HEK293 (cell line): ENCODE measurements at regions not wholly inside any gene's neighbourhood (a gene's known extent, or its start where the extent isn't known, plus 50 kb on each side); places are given as distances from the start of the nearest gene placed in this dataset.
"Not testable (repeated sequence)": the region's sequence is repeated elsewhere in the genome, so short reads cannot be mapped to it uniquely, and the experiment has no call there.

Experiments used
- CTCF ChIA-PET: fragments of 350-600 bp; formaldehyde crosslinking; extraction: SDS; loops from one replicate; lab custom pipeline; 2021; ENCODE audit warnings: antibody characterized with exemption; lab: Yijun Ruan, JAX
- POLR2A ChIA-PET: fragments of 300-600 bp; formaldehyde crosslinking; extraction: SDS; loops from one replicate; lab custom pipeline; 2020; ENCODE audit warnings: antibody characterized with exemption, inconsistent platforms; lab: Yijun Ruan, JAX
- H3K27ac ChIP-seq: fragments of 200-500 bp; sonication (Bioruptor generic); 2 replicates; pipeline ENCODE4 v1.5.1; 2014; ENCODE audit warnings: low read depth, low read length, control low read depth, inconsistent platforms; ENCODE audit errors: extremely low read depth
- H3K36me3 ChIP-seq, 2 experiments: fragments of 200-500 bp in 1 of 2; sonication (Bioruptor generic) in 1 of 2; 1 replicate in 1 of 2; 2 replicates in 1 of 2; pipeline ENCODE4 v1.5.1; 2014 to 2017; ENCODE audit warnings: inconsistent platforms in 2 of 2, low read length in 2 of 2; ENCODE audit not compliant: control insufficient read depth in 2 of 2, insufficient read depth in 1 of 2
- H3K4me1 ChIP-seq: fragments of 200-500 bp; sonication (Bioruptor generic); 2 replicates; pipeline ENCODE4 v1.5.1; 2014; ENCODE audit warnings: mild to moderate bottlenecking, low read length, inconsistent platforms; ENCODE audit not compliant: control insufficient read depth, insufficient read depth
- H3K4me3 ChIP-seq: 2 replicates; pipeline ENCODE4 v1.5.1; 2011; ENCODE audit warnings: low read depth, mild to moderate bottlenecking, control low read depth, low read length, moderate library complexity
- H3K9me3 ChIP-seq: fragments of 200-500 bp; sonication (Bioruptor generic); 2 replicates; pipeline ENCODE4 v1.5.1; 2014; ENCODE audit warnings: low read depth, low read length, inconsistent platforms; ENCODE audit not compliant: control insufficient read depth, insufficient read depth
- GLI4 ChIP-seq: fragments of 450-650 bp; formaldehyde crosslinking; IDR thresholded peaks from 2 replicates; pipeline ENCODE4 v1.5.1; 2016; ENCODE audit warnings: missing biosample characterization, missing genetic modification characterization
- KLF10 ChIP-seq: fragments of 450-650 bp; IDR thresholded peaks from 2 replicates; pipeline ENCODE4 v1.5.1; 2018; ENCODE audit warnings: missing biosample characterization, mild to moderate bottlenecking, missing genetic modification characterization
- WT1 ChIP-seq: fragments of 450-650 bp; formaldehyde crosslinking; IDR thresholded peaks from 2 replicates; pipeline ENCODE4 v1.5.1; 2016; ENCODE audit warnings: missing biosample characterization, missing genetic modification characterization
- ZBTB20 ChIP-seq: fragments of 450-650 bp; formaldehyde crosslinking; IDR thresholded peaks from 2 replicates; pipeline ENCODE4 v1.5.1; 2016; ENCODE audit warnings: missing biosample characterization, missing genetic modification characterization
- ZBTB48 ChIP-seq: fragments of 450-650 bp; formaldehyde crosslinking; IDR thresholded peaks from 2 replicates; pipeline ENCODE4 v1.5.1; 2016; ENCODE audit warnings: missing biosample characterization, missing genetic modification characterization
- ZNF133 ChIP-seq: fragments of 450-650 bp; formaldehyde crosslinking; IDR thresholded peaks from 2 replicates; pipeline ENCODE4 v1.5.1; 2016; ENCODE audit warnings: missing biosample characterization, missing genetic modification characterization
- ZNF37A ChIP-seq: fragments of 450-650 bp; IDR thresholded peaks from 2 replicates; pipeline ENCODE4 v1.5.1; 2018; ENCODE audit warnings: missing biosample characterization, missing genetic modification characterization
- ZNF391 ChIP-seq: fragments of 450-650 bp; formaldehyde crosslinking; IDR thresholded peaks from 2 replicates; pipeline ENCODE4 v1.5.1; 2016; ENCODE audit warnings: low read depth, missing biosample characterization, missing genetic modification characterization, borderline replicate concordance
- ZNF394 ChIP-seq: fragments of 450-650 bp; formaldehyde crosslinking; IDR thresholded peaks from 2 replicates; pipeline ENCODE4 v1.5.1; 2016; ENCODE audit warnings: missing biosample characterization, missing genetic modification characterization, mild to moderate bottlenecking, moderate library complexity, borderline replicate concordance
- ZNF514 ChIP-seq: fragments of 450-650 bp; formaldehyde crosslinking; IDR thresholded peaks from 2 replicates; pipeline ENCODE4 v1.5.1; 2016; ENCODE audit warnings: missing biosample characterization, missing genetic modification characterization
- ZNF530 ChIP-seq: fragments of 450-650 bp; formaldehyde crosslinking; IDR thresholded peaks from 2 replicates; pipeline ENCODE4 v1.5.1; 2016; ENCODE audit warnings: low read depth, missing biosample characterization, missing genetic modification characterization
- ZNF600 ChIP-seq: fragments of 450-650 bp; formaldehyde crosslinking; IDR thresholded peaks from 2 replicates; pipeline ENCODE4 v1.5.1; 2016; ENCODE audit warnings: missing biosample characterization, missing genetic modification characterization
- ZNF707 ChIP-seq: fragments of 450-650 bp; formaldehyde crosslinking; IDR thresholded peaks from 2 replicates; pipeline ENCODE4 v1.5.1; 2016; ENCODE audit warnings: missing biosample characterization, missing genetic modification characterization
- ZNF776 ChIP-seq: fragments of 450-650 bp; formaldehyde crosslinking; IDR thresholded peaks from 2 replicates; pipeline ENCODE4 v1.5.0; 2017; ENCODE audit warnings: missing biosample characterization, missing genetic modification characterization, borderline replicate concordance
- TF ChIP-seq, protein P1 (sequence below): fragments of 450-650 bp; formaldehyde crosslinking; IDR thresholded peaks from 2 replicates; pipeline ENCODE4 v1.5.1; 2016; ENCODE audit warnings: missing biosample characterization, missing genetic modification characterization
- TF ChIP-seq, protein P2 (sequence below): fragments of 450-650 bp; formaldehyde crosslinking; IDR thresholded peaks from 2 replicates; pipeline ENCODE4 v1.5.1; 2017; ENCODE audit warnings: missing biosample characterization, missing genetic modification characterization
- TF ChIP-seq, protein P3 (sequence below): fragments of 450-650 bp; formaldehyde crosslinking; IDR thresholded peaks from 2 replicates; pipeline ENCODE4 v1.5.1; 2016; ENCODE audit warnings: missing biosample characterization, missing genetic modification characterization

DNA sequence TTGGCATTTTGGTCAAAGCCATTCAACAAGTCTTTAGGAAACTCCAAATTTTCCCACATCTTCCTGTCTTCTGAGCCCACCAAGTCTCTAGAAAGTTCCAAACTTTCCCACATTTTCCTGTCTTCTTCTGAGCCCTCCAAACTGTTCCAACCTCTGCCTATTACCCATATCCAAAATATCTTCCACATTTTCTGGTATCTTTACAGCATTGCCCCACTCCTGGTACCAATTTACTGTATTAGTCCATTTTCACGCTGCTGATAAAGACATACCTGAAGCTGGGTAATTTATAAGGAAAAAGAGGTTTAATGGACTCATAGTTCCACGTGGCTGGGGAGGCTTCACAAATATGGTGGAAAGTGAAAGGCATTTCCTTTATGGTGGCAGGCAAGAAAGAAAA lies 56.1 kb upstream of the GABRA3 start:
- H3K9me3 ChIP-seq, H3K4me3 ChIP-seq, CTCF ChIA-PET, POLR2A ChIA-PET, H3K4me1 ChIP-seq, H3K27ac ChIP-seq, H3K36me3 ChIP-seq: not testable (repeated sequence)
- TF ChIP-seq ZNF707 (tag by site-specific recombination), result peak; percentile 70; the same call in 1 of the 2 replicates

DNA sequence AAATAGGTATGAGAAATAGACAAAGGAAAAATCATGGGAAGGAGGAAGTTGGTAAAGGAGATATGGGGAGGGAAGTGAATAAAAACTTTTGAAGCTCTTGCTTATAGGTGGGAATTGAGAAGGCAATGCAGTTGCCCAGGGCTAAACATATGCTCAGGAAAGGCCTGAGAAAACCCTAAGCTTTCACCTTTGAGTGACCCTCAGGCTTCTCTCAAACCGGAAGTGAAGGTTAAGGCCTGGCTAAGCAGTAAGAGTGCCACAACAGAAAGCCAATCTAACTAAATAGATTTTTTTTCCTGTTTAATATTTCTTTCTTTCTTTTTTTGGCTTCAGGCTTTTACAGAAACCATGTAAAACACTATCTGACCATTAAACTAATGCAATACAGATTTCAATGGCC lies 69.5 kb upstream of the GABRA3 start:
- TF ChIP-seq, protein P1, sequence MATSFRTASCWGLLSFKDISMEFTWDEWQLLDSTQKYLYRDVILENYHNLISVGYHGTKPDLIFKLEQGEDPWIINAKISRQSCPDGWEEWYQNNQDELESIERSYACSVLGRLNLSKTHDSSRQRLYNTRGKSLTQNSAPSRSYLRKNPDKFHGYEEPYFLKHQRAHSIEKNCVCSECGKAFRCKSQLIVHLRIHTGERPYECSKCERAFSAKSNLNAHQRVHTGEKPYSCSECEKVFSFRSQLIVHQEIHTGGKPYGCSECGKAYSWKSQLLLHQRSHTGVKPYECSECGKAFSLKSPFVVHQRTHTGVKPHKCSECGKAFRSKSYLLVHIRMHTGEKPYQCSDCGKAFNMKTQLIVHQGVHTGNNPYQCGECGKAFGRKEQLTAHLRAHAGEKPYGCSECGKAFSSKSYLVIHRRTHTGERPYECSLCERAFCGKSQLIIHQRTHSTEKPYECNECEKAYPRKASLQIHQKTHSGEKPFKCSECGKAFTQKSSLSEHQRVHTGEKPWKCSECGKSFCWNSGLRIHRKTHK (tag by site-specific recombination), result no peak
- TF ChIP-seq ZBTB48 (tag by site-specific recombination) (no peak), ZNF133 (tag by site-specific recombination) (no peak), ZNF776 (tag by site-specific recombination) (no peak), ZNF514 (tag by site-specific recombination) (no peak), GLI4 (tag by site-specific recombination) (no peak), ZNF394 (no peak), ZNF391 (no peak), ZNF37A (tag by site-specific recombination) (no peak), ZNF530 (tag by site-specific recombination) (no peak)
- H3K36me3 ChIP-seq, result no peaks in the 10 kb centered on the region
- ChIA-PET CTCF (interaction anchor here (0.6 kb wide), 1 partner anchor 417 kb away, joined by 3 read pairs; no protein-coding TSS in a partner anchor), POLR2A (no interaction called here)
- H3K27ac ChIP-seq, result no peak overlapping the region
- no peaks in the 10 kb centered on the region for H3K4me1 ChIP-seq
- H3K9me3 ChIP-seq, result no peaks in the 10 kb centered on the region; the same call in 1 of the 2 replicates
- no peak overlapping the region for H3K4me3 ChIP-seq

DNA sequence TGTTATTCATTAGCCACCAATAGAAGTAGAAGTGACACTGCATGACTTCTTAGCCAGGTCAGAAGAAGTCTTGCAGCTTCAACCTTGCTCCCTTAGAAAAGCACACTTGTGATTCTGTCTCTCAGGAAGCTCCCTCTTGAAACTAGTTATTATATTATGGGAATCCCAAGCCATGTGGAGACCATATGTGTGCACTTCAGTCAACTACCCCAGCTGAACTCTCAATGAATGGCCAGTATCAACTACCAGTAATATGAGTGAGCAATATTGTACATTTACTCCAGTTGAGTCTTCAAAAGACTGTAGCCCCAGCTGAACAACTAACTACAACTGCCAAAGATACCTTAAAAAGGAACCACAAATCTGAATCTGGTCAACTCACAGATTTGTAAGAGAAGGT lies 77.1 kb upstream of the GABRA3 start:
- ChIA-PET POLR2A (no interaction called here), CTCF (no interaction called here)
- Histone ChIP-seq H3K36me3 (no peaks in the 10 kb centered on the region), H3K9me3 (no peaks in the 10 kb centered on the region; the same call in 1 of the 2 replicates), H3K4me1 (no peaks in the 10 kb centered on the region), H3K4me3 (no peak overlapping the region), H3K27ac (no peak overlapping the region)
- TF ChIP-seq KLF10 (tag by site-specific recombination) (no peak), ZNF600 (tag by site-specific recombination) (no peak), WT1 (tag by site-specific recombination) (no peak), ZBTB20 (tag by site-specific recombination) (no peak)
- TF ChIP-seq, protein P2, sequence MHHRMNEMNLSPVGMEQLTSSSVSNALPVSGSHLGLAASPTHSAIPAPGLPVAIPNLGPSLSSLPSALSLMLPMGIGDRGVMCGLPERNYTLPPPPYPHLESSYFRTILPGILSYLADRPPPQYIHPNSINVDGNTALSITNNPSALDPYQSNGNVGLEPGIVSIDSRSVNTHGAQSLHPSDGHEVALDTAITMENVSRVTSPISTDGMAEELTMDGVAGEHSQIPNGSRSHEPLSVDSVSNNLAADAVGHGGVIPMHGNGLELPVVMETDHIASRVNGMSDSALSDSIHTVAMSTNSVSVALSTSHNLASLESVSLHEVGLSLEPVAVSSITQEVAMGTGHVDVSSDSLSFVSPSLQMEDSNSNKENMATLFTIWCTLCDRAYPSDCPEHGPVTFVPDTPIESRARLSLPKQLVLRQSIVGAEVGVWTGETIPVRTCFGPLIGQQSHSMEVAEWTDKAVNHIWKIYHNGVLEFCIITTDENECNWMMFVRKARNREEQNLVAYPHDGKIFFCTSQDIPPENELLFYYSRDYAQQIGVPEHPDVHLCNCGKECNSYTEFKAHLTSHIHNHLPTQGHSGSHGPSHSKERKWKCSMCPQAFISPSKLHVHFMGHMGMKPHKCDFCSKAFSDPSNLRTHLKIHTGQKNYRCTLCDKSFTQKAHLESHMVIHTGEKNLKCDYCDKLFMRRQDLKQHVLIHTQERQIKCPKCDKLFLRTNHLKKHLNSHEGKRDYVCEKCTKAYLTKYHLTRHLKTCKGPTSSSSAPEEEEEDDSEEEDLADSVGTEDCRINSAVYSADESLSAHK (tag by site-specific recombination), result no peak
- TF ChIP-seq, protein P3, sequence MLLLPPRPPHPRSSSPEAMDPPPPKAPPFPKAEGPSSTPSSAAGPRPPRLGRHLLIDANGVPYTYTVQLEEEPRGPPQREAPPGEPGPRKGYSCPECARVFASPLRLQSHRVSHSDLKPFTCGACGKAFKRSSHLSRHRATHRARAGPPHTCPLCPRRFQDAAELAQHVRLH (tag by site-specific recombination), result no peak
